Lower leg skin (tissue), 3 donors: ENCODE measurements at regions not wholly inside any gene's neighbourhood (a gene's known extent, or its start where the extent isn't known, plus 50 kb on each side); places are given as distances from the start of the nearest gene placed in this dataset.

Source experiments
- POLR2A ChIP-seq, 2 donors: fragments of 450-650 bp; IDR thresholded peaks; one replicate each; pipeline ENCODE4 v1.6.1; 2016 to 2017; ENCODE audit warnings: antibody characterized with exemption in 2 of 2, mild to moderate bottlenecking in 1 of 2, moderate library complexity in 1 of 2
- TF ChIP-seq, protein P1 (sequence below), 3 donors: fragments of 450-650 bp; IDR thresholded peaks; one replicate each; pipeline ENCODE4 v1.5.1; 2016; ENCODE audit warnings: antibody characterized with exemption in 3 of 3, mild to moderate bottlenecking in 3 of 3, moderate library complexity in 2 of 3

DNA sequence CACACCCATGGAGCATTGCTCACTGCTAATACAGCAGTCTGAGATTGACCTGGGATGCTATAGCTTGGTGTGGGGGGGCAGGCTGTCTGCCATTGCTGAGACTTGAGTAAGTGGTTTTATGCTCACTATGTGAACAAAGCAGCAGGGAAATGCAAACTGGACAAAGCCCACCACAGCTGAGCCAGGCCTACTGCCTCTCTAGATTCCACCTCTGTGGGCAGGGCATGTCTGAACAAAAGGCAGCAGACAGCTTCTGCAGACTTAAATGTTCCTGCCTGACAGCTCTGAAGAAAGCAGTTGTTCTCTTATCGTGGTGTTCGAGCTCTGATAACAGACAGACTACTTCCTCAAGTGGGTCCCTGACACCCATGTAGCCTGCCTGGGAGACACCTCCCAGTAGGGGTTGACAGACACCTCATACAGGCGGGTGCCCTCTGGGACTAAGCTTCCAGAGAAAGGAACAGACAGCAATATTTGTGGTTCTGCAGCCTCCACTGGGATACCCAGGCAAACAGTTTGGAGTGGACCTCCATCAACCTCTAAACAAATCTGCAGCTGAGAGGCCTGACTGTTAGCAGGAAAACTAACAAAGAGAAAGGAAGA is 2204.8 kb downstream of the TP53TG3F start:
- TF ChIP-seq, protein P1, sequence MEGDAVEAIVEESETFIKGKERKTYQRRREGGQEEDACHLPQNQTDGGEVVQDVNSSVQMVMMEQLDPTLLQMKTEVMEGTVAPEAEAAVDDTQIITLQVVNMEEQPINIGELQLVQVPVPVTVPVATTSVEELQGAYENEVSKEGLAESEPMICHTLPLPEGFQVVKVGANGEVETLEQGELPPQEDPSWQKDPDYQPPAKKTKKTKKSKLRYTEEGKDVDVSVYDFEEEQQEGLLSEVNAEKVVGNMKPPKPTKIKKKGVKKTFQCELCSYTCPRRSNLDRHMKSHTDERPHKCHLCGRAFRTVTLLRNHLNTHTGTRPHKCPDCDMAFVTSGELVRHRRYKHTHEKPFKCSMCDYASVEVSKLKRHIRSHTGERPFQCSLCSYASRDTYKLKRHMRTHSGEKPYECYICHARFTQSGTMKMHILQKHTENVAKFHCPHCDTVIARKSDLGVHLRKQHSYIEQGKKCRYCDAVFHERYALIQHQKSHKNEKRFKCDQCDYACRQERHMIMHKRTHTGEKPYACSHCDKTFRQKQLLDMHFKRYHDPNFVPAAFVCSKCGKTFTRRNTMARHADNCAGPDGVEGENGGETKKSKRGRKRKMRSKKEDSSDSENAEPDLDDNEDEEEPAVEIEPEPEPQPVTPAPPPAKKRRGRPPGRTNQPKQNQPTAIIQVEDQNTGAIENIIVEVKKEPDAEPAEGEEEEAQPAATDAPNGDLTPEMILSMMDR (IDR thresholded peaks at IDR 0.05): no peak
- TF ChIP-seq POLR2A (IDR thresholded peaks at IDR 0.05): no peak
